GM13976 (cell line): ENCODE measurements at regions not wholly inside any gene's neighbourhood (a gene's known extent, or its start where the extent isn't known, plus 50 kb on each side); places are given as distances from the start of the nearest gene placed in this dataset.

Experiments used
- DNase-seq: peaks from one replicate; pipeline ENCODE4 v3.0.0; 2012; ENCODE audit warnings: low spot score
- CTCF ChIP-seq: IDR thresholded peaks from 2 replicates; pipeline ENCODE4 v1.5.1; 2012; ENCODE audit warnings: borderline replicate concordance, mild to moderate bottlenecking; ENCODE audit not compliant: insufficient read depth; ENCODE audit errors: extremely low read depth, missing control alignments, control extremely low read depth
- in situ Hi-C: fragments of 300-500 bp; cut with MboI; formaldehyde crosslinking; loops from one replicate; pipeline ENCODE4 v1.12.0; 2022; ENCODE audit warnings: low sequenced_read_pairs, mixed read lengths, inconsistent platforms; ENCODE audit not compliant: unreplicated experiment

- DNase-seq = no peak
- TF ChIP-seq CTCF = no peak
- in situ Hi-C loops = no loop called here
These were observed 491.9 kb upstream of the PROK2 start for GRCh38 chr3:72276806-72277205.

GRCh38 chr3:72275331-72275751 lies 490.4 kb upstream of the PROK2 start:
- in situ Hi-C loops = no loop called here
- no peak for TF ChIP-seq CTCF
- DNase-seq = no peak

GRCh38 chr3:72274493-72275330 lies 489.8 kb upstream of the PROK2 start:
- DNase-seq = peak; percentile 45
- no peak for TF ChIP-seq CTCF
- in situ Hi-C loops = loop anchor here (25.0 kb wide), 1 partner anchor 337 kb away; no protein-coding TSS in a partner anchor

- no peak for TF ChIP-seq CTCF
These were observed 488.7 kb upstream of the PROK2 start for GRCh38 chr3:72273615-72274014.

GRCh38 chr3:72272356-72272755 lies 487.4 kb upstream of the PROK2 start:
- in situ Hi-C loops = loop anchor here (25.0 kb wide), 1 partner anchor 335 kb away; no protein-coding TSS in a partner anchor
- DNase-seq = no peak
- TF ChIP-seq CTCF = no peak

More at GRCh38 chr3:72273615-72274014, 488.7 kb upstream of the PROK2 start:
- no peak for DNase-seq
- in situ Hi-C loops = loop anchor here (25.0 kb wide), 1 partner anchor 336 kb away; no protein-coding TSS in a partner anchor

- no peak for DNase-seq
- no peak for TF ChIP-seq CTCF
- in situ Hi-C loops = loop anchor here (25.0 kb wide), 1 partner anchor 335 kb away; no protein-coding TSS in a partner anchor
These were observed 487.0 kb upstream of the PROK2 start for GRCh38 chr3:72271923-72272322.
